GM23338 (cell line): ENCODE measurements at regions not wholly inside any gene's neighbourhood (a gene's known extent, or its start where the extent isn't known, plus 50 kb on each side); places are given as distances from the start of the nearest gene placed in this dataset.

Experiments
- ATAC-seq: fragments of 200-7000 bp; cut with Tn5 transposase; 3 replicates; pipeline ENCODE4 v1.9.1; 2020
- DNase-seq: peaks from one replicate; pipeline ENCODE4 v3.0.0-alpha.2; 2015; ENCODE audit warnings: low spot score
- H2AFZ ChIP-seq: fragments of 200-600 bp; sonication (generic); 2 replicates; pipeline ENCODE4 v1.8.0; 2016; ENCODE audit warnings: antibody characterized with exemption, mild to moderate bottlenecking, moderate library complexity
- H3F3A ChIP-seq: fragments of 200-600 bp; sonication (generic); replicated peaks from 2 replicates; pipeline ENCODE4 v1.8.0; 2017; ENCODE audit warnings: antibody characterized with exemption, mixed run types, low read depth
- H3K27ac ChIP-seq: fragments of 200-600 bp; sonication (generic); 2 replicates; pipeline ENCODE4 v1.6.1; 2016; ENCODE audit warnings: low read depth
- H3K27me3 ChIP-seq: fragments of 200-600 bp; sonication (generic); 2 replicates; pipeline ENCODE4 v1.8.0; 2016; ENCODE audit warnings: mild to moderate bottlenecking, mixed run types, moderate library complexity; ENCODE audit not compliant: insufficient read depth
- H3K36me3 ChIP-seq: fragments of 200-600 bp; sonication (generic); 2 replicates; pipeline ENCODE4 v1.8.0; 2016; ENCODE audit warnings: mild to moderate bottlenecking; ENCODE audit not compliant: insufficient read depth
- H3K4me1 ChIP-seq: fragments of 200-600 bp; sonication (generic); 2 replicates; pipeline ENCODE4 v1.8.0; 2016; ENCODE audit warnings: mild to moderate bottlenecking, moderate library complexity; ENCODE audit not compliant: insufficient read depth
- H3K4me2 ChIP-seq: fragments of 200-600 bp; sonication (generic); 2 replicates; pipeline ENCODE4 v1.7.1; 2017; ENCODE audit warnings: mixed run types
- H3K4me3 ChIP-seq: fragments of 200-600 bp; sonication (generic); 2 replicates; pipeline ENCODE4 v1.6.1; 2016; ENCODE audit warnings: mixed run types
- H3K79me2 ChIP-seq: fragments of 200-600 bp; sonication (generic); replicated peaks from 2 replicates; pipeline ENCODE4 v1.8.0; 2017; ENCODE audit warnings: mild to moderate bottlenecking; ENCODE audit not compliant: insufficient read depth
- H3K9me2 ChIP-seq: fragments of 200-600 bp; sonication (generic); 2 replicates; pipeline ENCODE4 v1.8.0; 2017; ENCODE audit not compliant: insufficient read depth
- H4K20me1 ChIP-seq: fragments of 200-600 bp; sonication (generic); replicated peaks from 2 replicates; pipeline ENCODE4 v1.8.0; 2017; ENCODE audit warnings: mild to moderate bottlenecking; ENCODE audit not compliant: insufficient read depth
- H3K27ac Mint-ChIP-seq: 2 replicates; pipeline ENCODE4 v1.8.0; 2020; ENCODE audit warnings: inconsistent platforms, mild to moderate bottlenecking, moderate library complexity, mixed read lengths
- H3K27me3 Mint-ChIP-seq: 3 replicates; pipeline ENCODE4 v1.8.0; 2022; ENCODE audit warnings: low read depth, mild to moderate bottlenecking, moderate library complexity, mixed read lengths, inconsistent platforms; ENCODE audit not compliant: insufficient read depth, poor library complexity
- H3K36me3 Mint-ChIP-seq: 3 replicates; pipeline ENCODE4 v1.8.0; 2021; ENCODE audit warnings: low read depth, mild to moderate bottlenecking, inconsistent platforms, moderate library complexity, mixed read lengths
- H3K4me1 Mint-ChIP-seq: 3 replicates; pipeline ENCODE4 v1.8.0; 2020; ENCODE audit warnings: mild to moderate bottlenecking, inconsistent platforms, mixed read lengths
- H3K4me3 Mint-ChIP-seq: 3 replicates; pipeline ENCODE4 v1.8.0; 2021; ENCODE audit warnings: moderate library complexity, mild to moderate bottlenecking, inconsistent platforms, mixed read lengths
- H3K9me3 Mint-ChIP-seq: 3 replicates; pipeline ENCODE4 v1.8.0; 2020; ENCODE audit warnings: moderate library complexity, mild to moderate bottlenecking, inconsistent platforms, mixed read lengths
- CTCF ChIP-seq, 2 experiments: fragments of 200-600 bp in 1 of 2; sonication (generic) in 1 of 2; conservative IDR thresholded peaks; 2 replicates each; pipeline versions ENCODE4 v1.5.1 to v1.6.1; 2016 to 2017; ENCODE audit warnings: antibody characterized with exemption in 2 of 2, low read depth in 2 of 2, mild to moderate bottlenecking in 2 of 2, moderate library complexity in 1 of 2
- ETS1 ChIP-seq: IDR thresholded peaks from 2 replicates; pipeline ENCODE4 v1.6.1; 2016; ENCODE audit warnings: antibody characterized with exemption
- EZH2 ChIP-seq: fragments of 200-600 bp; sonication (generic); IDR thresholded peaks from one replicate; pipeline ENCODE4 v1.8.0; 2017; ENCODE audit warnings: antibody characterized with exemption, mild to moderate bottlenecking, low read depth; ENCODE audit not compliant: unreplicated experiment
- EZH2phosphoT487 ChIP-seq: fragments of 200-600 bp; sonication (generic); IDR thresholded peaks from one replicate; pipeline ENCODE4 v1.8.1; 2018; ENCODE audit warnings: antibody characterized with exemption; ENCODE audit not compliant: unreplicated experiment
- POLR2AphosphoS5 ChIP-seq: IDR thresholded peaks from 2 replicates; pipeline ENCODE4 v1.6.1; 2016; ENCODE audit warnings: antibody characterized with exemption, low read depth
- REST ChIP-seq: IDR thresholded peaks from one replicate; pipeline ENCODE4 v1.6.1; 2018; ENCODE audit warnings: antibody characterized with exemption; ENCODE audit not compliant: unreplicated experiment
- STAT1 ChIP-seq: IDR thresholded peaks from one replicate; pipeline ENCODE4 v1.6.1; 2016; ENCODE audit warnings: antibody characterized with exemption; ENCODE audit not compliant: unreplicated experiment
- ZNF114 ChIP-seq: fragments of 250-450 bp; sonication (Bioruptor Pico); IDR thresholded peaks from 2 replicates; pipeline ENCODE4 v1.5.0; 2020; ENCODE audit warnings: mild to moderate bottlenecking, moderate library complexity
- ZNF331 ChIP-seq: fragments of 250-450 bp; sonication (Bioruptor Pico); IDR thresholded peaks from 2 replicates; pipeline ENCODE4 v1.5.0; 2020; ENCODE audit warnings: low read depth, mild to moderate bottlenecking, moderate library complexity

- TF ChIP-seq REST (no peak), CTCF (conservative IDR thresholded peaks at IDR 0.05; ENCODE audit: low read depth in 2 of 2) (no peak)
These were observed 1443.0 kb downstream of the PCDH7 start (continued) for GRCh38 chr4:32163125-32163524.

GRCh38 chr4:32169841-32170240 is 1449.7 kb downstream of the PCDH7 start:
- Histone ChIP-seq H3K79me2 (no peaks in the 10 kb centered on the region), H3K27ac (no peak overlapping the region), H3K4me3 (no peak overlapping the region), H3F3A (no peaks in the 10 kb centered on the region), H3K4me2 (no peak overlapping the region), H4K20me1 (no peaks in the 10 kb centered on the region), H3K4me1 (no peaks in the 10 kb centered on the region), H3K36me3 (no peaks in the 10 kb centered on the region), H3K9me2 (no peaks in the 10 kb centered on the region), H3K27me3 (no peaks in the 10 kb centered on the region), H2AFZ (no peak overlapping the region)
- Mint-ChIP-seq H3K27me3 (no peaks in the 10 kb centered on the region), H3K4me1 (no peaks in the 10 kb centered on the region), H3K4me3 (no peak overlapping the region), H3K27ac (no peak overlapping the region), H3K36me3 (0 out of 3 replicates have a peak, but pooled peaks cover 7% of the 10 kb centered on the region), H3K9me3 (peaks cover 7% of the 10 kb centered on the region)
- ATAC-seq (no peak), DNase-seq (no peak)
- TF ChIP-seq POLR2AphosphoS5 (no peak), EZH2phosphoT487 (no peak), ETS1 (no peak), CTCF (conservative IDR thresholded peaks at IDR 0.05; ENCODE audit: low read depth in 2 of 2) (no peak), STAT1 (no peak), ZNF331 (CRISPR knock-in tag) (no peak), REST (no peak), ZNF114 (CRISPR knock-in tag) (no peak), EZH2 (no peak)
